K562 (cell line): ENCODE measurements at regions not wholly inside any gene's neighbourhood (a gene's known extent, or its start where the extent isn't known, plus 50 kb on each side); places are given as distances from the start of the nearest gene placed in this dataset.

Source experiments
- ATAC-seq: fragments of 200-7000 bp; cut with Tn5 transposase; 3 replicates; pipeline ENCODE4 v1.9.1; 2020; ENCODE audit warnings: moderate library complexity
- BruUV-seq: library from RNA; stranded (reverse); fragments of 400-500 nt; replicated peaks from 2 replicates; lab custom pipeline; 2021; lab: Mats Ljungman, UMichigan
- CTCF ChIA-PET: fragments of 300-600 bp; formaldehyde crosslinking; extraction: SDS; loops from one replicate; lab custom pipeline; 2021; ENCODE audit warnings: low intra/inter-chr PET ratio; lab: Yijun Ruan, JAX
- POLR2A ChIA-PET: fragments of 300-600, 350-650 bp; sonication (Branson Sonifier 250); formaldehyde crosslinking; extraction: SDS; loops from one replicate; lab custom pipeline; 2021; ENCODE audit warnings: antibody characterized with exemption, inconsistent platforms; lab: Yijun Ruan, JAX
- DNase-seq, 4 experiments: peaks; one replicate each; pipeline versions ENCODE4 v3.0.0 to v3.0.0-alpha.2; 2011 to 2018; ENCODE audit warnings: low spot score in 3 of 4, mixed read lengths in 3 of 4; ENCODE audit errors: extremely low read depth in 1 of 4
- FAIRE-seq: peaks from 2 replicates; lab custom pipeline; 2011; peaks lifted over from hg19 to GRCh38; lab: Jason Lieb, UNC
- H2AFZ ChIP-seq: 2 replicates; pipeline ENCODE4 v1.6.0; 2011; ENCODE audit warnings: low read depth, low read length, control low read depth, inconsistent platforms
- H3K27ac ChIP-seq: fragments of 200-600 bp; 3 replicates; pipeline ENCODE4 v1.8.0; 2011; ENCODE audit warnings: low read depth, mild to moderate bottlenecking, control low read depth, inconsistent platforms, low read length, moderate library complexity, mixed read lengths; ENCODE audit errors: extremely low read depth
- H3K27me3 ChIP-seq, 2 experiments: fragments of 300-600 bp in 1 of 2; 2 replicates in 1 of 2; 3 replicates in 1 of 2; pipeline versions ENCODE4 v1.6.0 to v1.8.0; 2011; ENCODE audit warnings: inconsistent platforms in 2 of 2, low read length in 2 of 2, mild to moderate bottlenecking in 1 of 2, mixed read lengths in 1 of 2, moderate library complexity in 1 of 2; ENCODE audit not compliant: control insufficient read depth in 2 of 2, insufficient read depth in 2 of 2
- H3K36me3 ChIP-seq: fragments of 300-600 bp; 3 replicates; pipeline ENCODE4 v1.8.0; 2011; ENCODE audit warnings: mild to moderate bottlenecking, low read length, inconsistent platforms; ENCODE audit not compliant: control insufficient read depth, insufficient read depth
- H3K4me1 ChIP-seq, 2 experiments: fragments of 200-600 bp in 1 of 2; replicated peaks in 1 of 2; 2 replicates in 1 of 2; 3 replicates in 1 of 2; pipeline versions ENCODE4 v1.5.1 to v1.8.0; 2011; ENCODE audit warnings: inconsistent platforms in 2 of 2, low read length in 2 of 2, mild to moderate bottlenecking in 1 of 2, mixed read lengths in 1 of 2, moderate library complexity in 1 of 2; ENCODE audit not compliant: control insufficient read depth in 2 of 2, insufficient read depth in 2 of 2
- H3K4me2 ChIP-seq: 2 replicates; pipeline ENCODE4 v1.6.1; 2011; ENCODE audit warnings: low read length, control low read depth, inconsistent platforms, mixed read lengths; ENCODE audit not compliant: insufficient read depth
- H3K4me3 ChIP-seq: fragments of 200-600 bp; sonication (generic), shearing (Covaris generic); 2 replicates; pipeline ENCODE4 v1.5.1; 2016; ENCODE audit warnings: control low read depth, inconsistent platforms
- H3K79me2 ChIP-seq: fragments of 200-600 bp; 3 replicates; pipeline ENCODE4 v1.8.0; 2011; ENCODE audit warnings: low read length, inconsistent platforms; ENCODE audit not compliant: control insufficient read depth, insufficient read depth
- H3K9ac ChIP-seq, 2 experiments: 2 replicates each; pipeline versions ENCODE4 v1.6.0 to v1.6.1; 2011; ENCODE audit warnings: low read depth in 2 of 2, low read length in 2 of 2, control low read depth in 1 of 2, inconsistent platforms in 1 of 2, mild to moderate bottlenecking in 1 of 2, mixed read lengths in 1 of 2; ENCODE audit not compliant: insufficient read depth in 1 of 2
- H3K9me1 ChIP-seq: one replicate; pipeline ENCODE4 v1.6.0; 2011; ENCODE audit warnings: inconsistent platforms, mild to moderate bottlenecking, low read length, moderate library complexity; ENCODE audit not compliant: control insufficient read depth, insufficient read depth
- H3K9me3 ChIP-seq: replicated peaks from 2 replicates; pipeline ENCODE4 v1.5.1; 2011; ENCODE audit warnings: low read depth, low read length, inconsistent platforms; ENCODE audit not compliant: control insufficient read depth, insufficient read depth
- H4K20me1 ChIP-seq: replicated peaks from 2 replicates; pipeline ENCODE4 v1.6.1; 2011; ENCODE audit warnings: low read length, inconsistent platforms, mixed read lengths; ENCODE audit not compliant: control insufficient read depth, insufficient read depth
- GMEB1 ChIP-seq: fragments of 250-450 bp; sonication (Bioruptor Pico); IDR thresholded peaks from 2 replicates; pipeline ENCODE4 v1.4.0; 2020; ENCODE audit warnings: mild to moderate bottlenecking
- NFIC ChIP-seq: fragments of 450-650 bp; IDR thresholded peaks from 2 replicates; pipeline ENCODE4 v1.6.1; 2017; ENCODE audit warnings: mild to moderate bottlenecking, inconsistent platforms
- NR2C2 ChIP-seq, 2 experiments: fragments of 200-800 bp in 1 of 2; sonication (Bioruptor generic) in 1 of 2; sonication (generic) in 1 of 2; formaldehyde crosslinking in 1 of 2; IDR thresholded peaks; 2 replicates each; pipeline versions ENCODE4 v1.6.1 to v1.8.0; 2016 to 2022; ENCODE audit warnings: mild to moderate bottlenecking in 1 of 2, missing compliant biosample characterization in 1 of 2, missing genetic modification characterization in 1 of 2, missing genetic modification reagents in 1 of 2
- OTX1 ChIP-seq: fragments of 450-650 bp; formaldehyde crosslinking; IDR thresholded peaks from 2 replicates; pipeline ENCODE4 v1.4.0; 2022; ENCODE audit warnings: mild to moderate bottlenecking
- RNF2 ChIP-seq: sonication (generic); IDR thresholded peaks from 2 replicates; pipeline ENCODE4 v1.6.1; 2016
- SRSF1 ChIP-seq: fragments of 200-400 bp; formaldehyde crosslinking; IDR thresholded peaks from 2 replicates; pipeline ENCODE4 v1.6.1; 2017; ENCODE audit warnings: mild to moderate bottlenecking, low read depth, low read length, moderate library complexity
- THRB ChIP-seq: fragments of 450-650 bp; formaldehyde crosslinking; conservative IDR thresholded peaks from 2 replicates; pipeline ENCODE4 v1.4.0; 2022; ENCODE audit warnings: mild to moderate bottlenecking, missing genetic modification characterization
- ZNF318 ChIP-seq, 2 experiments: fragments of 450-650 bp; IDR thresholded peaks; 2 replicates each; pipeline ENCODE4 v1.6.1; 2016; ENCODE audit warnings: mild to moderate bottlenecking in 2 of 2, borderline replicate concordance in 1 of 2, low read depth in 1 of 2, moderate library complexity in 1 of 2
- ZNF408 ChIP-seq: fragments of 250-450 bp; sonication (Bioruptor Pico); IDR thresholded peaks from 2 replicates; pipeline ENCODE4 v1.4.0; 2020; ENCODE audit warnings: low read depth, mild to moderate bottlenecking, moderate library complexity
- WGBS: fragments of 100-300 bp; shearing (Covaris generic); methylation state at CpG from one replicate; pipeline ENCODE4 v1.1.6; 2016; ENCODE audit warnings: low coverage, mixed read lengths; ENCODE audit not compliant: insufficient coverage; ENCODE audit errors: missing lambda C conversion rate; 5-methylcytosine and 5-hydroxymethylcytosine counted together
- in situ Hi-C: fragments of 300-500 bp; cut with MboI; formaldehyde crosslinking; loops from 4 replicates; pipeline ENCODE4 v1.15.0; 2018; ENCODE audit warnings: inconsistent platforms, mixed read lengths
- intact Hi-C: fragments of 100-400 bp; cut with micrococcal nuclease; formaldehyde crosslinking; loops from 2 replicates; pipeline ENCODE4 v1.14.2; 2022

GRCh38 chr14:86912709-86913108 lies 1080.3 kb downstream of the GALC start (continued):
- TF ChIP-seq NR2C2 (CRISPR knock-in tag; IDR thresholded peaks at IDR 0.05), result no peak
- no peak for TF ChIP-seq NR2C2 (tag; IDR thresholded peaks at IDR 0.05)

- FAIRE-seq (no peak), DNase-seq (no peak), ATAC-seq (no peak)
- no peaks in the 10 kb centered on the region for H3K9me1 ChIP-seq
- no peaks in the 10 kb centered on the region for H3K9me3 ChIP-seq
- H3K4me2 ChIP-seq, result no peak overlapping the region
- ChIA-PET POLR2A (no interaction called here), CTCF (no interaction called here)
- no peak overlapping the region for H3K4me3 ChIP-seq
- in situ Hi-C loops, result no loop called here
- H4K20me1 ChIP-seq, result no peaks in the 10 kb centered on the region
- WGBS, result 2% methylated on average over 6 of the region's 6 CpGs
- H2AFZ ChIP-seq, result no peak overlapping the region
- no peak overlapping the region for H3K9ac ChIP-seq
- no peaks in the 10 kb centered on the region for H3K79me2 ChIP-seq
- H3K27me3 ChIP-seq, result no peaks in the 10 kb centered on the region
- H3K36me3 ChIP-seq, result no peaks in the 10 kb centered on the region
- H3K27ac ChIP-seq, result no peak overlapping the region
- H3K4me1 ChIP-seq, result no peaks in the 10 kb centered on the region
- intact Hi-C loops, result no loop called here
- no TSS peak for BruUV-seq
- TF ChIP-seq ZNF318 (IDR thresholded peaks at IDR 0.05; ENCODE audit: borderline replicate concordance in 1 of 2, low read depth in 1 of 2) (no peak), THRB (CRISPR knock-in tag) (no peak), NFIC (no peak), SRSF1 (no peak), RNF2 (no peak), GMEB1 (no peak), OTX1 (CRISPR knock-in tag) (no peak), ZNF408 (CRISPR knock-in tag) (no peak)
Measured at GRCh38 chr14:86911486-86911885, 1081.5 kb downstream of the GALC start.
